ENCODE measurements at regions not wholly inside any gene's neighbourhood (a gene's known extent, or its start where the extent isn't known, plus 50 kb on each side); places are given as distances from the start of the nearest gene placed in this dataset.

- no peak overlapping the region for H3K4me3 ChIP-seq (ENCODE audit: low read length)
- no peaks in the 10 kb centered on the region for H3K9me3 ChIP-seq (ENCODE audit: control insufficient read depth, insufficient read depth, low read length)
- no peaks in the 10 kb centered on the region for H3K79me2 ChIP-seq (ENCODE audit: control insufficient read depth, low read length)
- H3F3A ChIP-seq (ENCODE audit: control insufficient read depth, insufficient read depth), result no peaks in the 10 kb centered on the region
- no peaks in the 10 kb centered on the region for H3K36me3 ChIP-seq (ENCODE audit: control insufficient read depth, low read length)
- no peak overlapping the region for H3K27ac ChIP-seq (ENCODE audit: low read depth, low read length)
- no peaks in the 10 kb centered on the region for H3K9me2 ChIP-seq (replicated peaks; ENCODE audit: control insufficient read depth, low read length)
- no peaks in the 10 kb centered on the region for H3K4me1 ChIP-seq (ENCODE audit: control insufficient read depth, low read length)
- no peak for TF ChIP-seq EZH2phosphoT487 (IDR thresholded peaks at IDR 0.05; ENCODE audit: borderline replicate concordance, low read length)
- H3K27me3 ChIP-seq (ENCODE audit: control insufficient read depth, low read length), result no peaks in the 10 kb centered on the region
- H3K4me2 ChIP-seq (ENCODE audit: low read length), result no peak overlapping the region
- no peaks in the 10 kb centered on the region for H4K20me1 ChIP-seq (ENCODE audit: control insufficient read depth, insufficient read depth, low read depth, low read length)
Observed at GRCh38 chrX:4844376-4844775, 1130.9 kb upstream of the PRKX start.

- Histone ChIP-seq H3K4me1 (ENCODE audit: control insufficient read depth, low read length) (no peaks in the 10 kb centered on the region), H3K9me3 (ENCODE audit: control insufficient read depth, insufficient read depth, low read length) (no peaks in the 10 kb centered on the region), H3K27me3 (ENCODE audit: control insufficient read depth, low read length) (no peaks in the 10 kb centered on the region), H4K20me1 (ENCODE audit: control insufficient read depth, insufficient read depth, low read depth, low read length) (no peaks in the 10 kb centered on the region), H3K4me3 (ENCODE audit: low read length) (no peak overlapping the region), H3K4me2 (ENCODE audit: low read length) (no peak overlapping the region), H3K79me2 (ENCODE audit: control insufficient read depth, low read length) (no peaks in the 10 kb centered on the region), H3K9me2 (replicated peaks; ENCODE audit: control insufficient read depth, low read length) (no peaks in the 10 kb centered on the region), H3K27ac (ENCODE audit: low read depth, low read length) (no peak overlapping the region), H3F3A (ENCODE audit: control insufficient read depth, insufficient read depth) (no peaks in the 10 kb centered on the region), H3K36me3 (ENCODE audit: control insufficient read depth, low read length) (no peaks in the 10 kb centered on the region)
- TF ChIP-seq CTCF (IDR thresholded peaks at IDR 0.05; ENCODE audit: low read depth, low read length, poor library complexity, severe bottlenecking) (no peak), EZH2phosphoT487 (IDR thresholded peaks at IDR 0.05; ENCODE audit: borderline replicate concordance, low read length) (no peak)
Observed at GRCh38 chrX:4841216-4841745, 1127.8 kb upstream of the PRKX start.

GRCh38 chrX:4831574-4831973 is 1118.1 kb upstream of the PRKX start:
- no peaks in the 10 kb centered on the region for H3K27me3 ChIP-seq (ENCODE audit: control insufficient read depth, low read length)
- H3K4me1 ChIP-seq (ENCODE audit: control insufficient read depth, low read length), result no peaks in the 10 kb centered on the region
- H3K79me2 ChIP-seq (ENCODE audit: control insufficient read depth, low read length), result no peaks in the 10 kb centered on the region
- H3K4me3 ChIP-seq (ENCODE audit: low read length), result no peak overlapping the region
- no peaks in the 10 kb centered on the region for H3K36me3 ChIP-seq (ENCODE audit: control insufficient read depth, low read length)
- H4K20me1 ChIP-seq (ENCODE audit: control insufficient read depth, insufficient read depth, low read depth, low read length), result no peaks in the 10 kb centered on the region
- no peaks in the 10 kb centered on the region for H3F3A ChIP-seq (ENCODE audit: control insufficient read depth, insufficient read depth)
- H3K9me3 ChIP-seq (ENCODE audit: control insufficient read depth, insufficient read depth, low read length), result no peaks in the 10 kb centered on the region
- no peaks in the 10 kb centered on the region for H3K9me2 ChIP-seq (replicated peaks; ENCODE audit: control insufficient read depth, low read length)
- H3K4me2 ChIP-seq (ENCODE audit: low read length), result no peak overlapping the region
- H3K27ac ChIP-seq (ENCODE audit: low read depth, low read length), result no peak overlapping the region
- TF ChIP-seq CTCF (IDR thresholded peaks at IDR 0.05; ENCODE audit: low read depth, low read length, poor library complexity, severe bottlenecking) (no peak), EZH2phosphoT487 (IDR thresholded peaks at IDR 0.05; ENCODE audit: borderline replicate concordance, low read length) (no peak)

GRCh38 chrX:4830880-4831557 is 1117.6 kb upstream of the PRKX start:
- no peaks in the 10 kb centered on the region for H3K27me3 ChIP-seq (ENCODE audit: control insufficient read depth, low read length)
- no peak overlapping the region for H3K4me2 ChIP-seq (ENCODE audit: low read length)
- H3K27ac ChIP-seq (ENCODE audit: low read depth, low read length), result no peak overlapping the region
- no peaks in the 10 kb centered on the region for H3F3A ChIP-seq (ENCODE audit: control insufficient read depth, insufficient read depth)
- H3K4me3 ChIP-seq (ENCODE audit: low read length), result no peak overlapping the region
- H4K20me1 ChIP-seq (ENCODE audit: control insufficient read depth, insufficient read depth, low read depth, low read length), result no peaks in the 10 kb centered on the region
- no peak for TF ChIP-seq EZH2phosphoT487 (IDR thresholded peaks at IDR 0.05; ENCODE audit: borderline replicate concordance, low read length)
- TF ChIP-seq CTCF (IDR thresholded peaks at IDR 0.05; ENCODE audit: low read depth, low read length, poor library complexity, severe bottlenecking), result no peak
- no peaks in the 10 kb centered on the region for H3K9me3 ChIP-seq (ENCODE audit: control insufficient read depth, insufficient read depth, low read length)
- H3K36me3 ChIP-seq (ENCODE audit: control insufficient read depth, low read length), result no peaks in the 10 kb centered on the region
- H3K4me1 ChIP-seq (ENCODE audit: control insufficient read depth, low read length), result no peaks in the 10 kb centered on the region
- H3K9me2 ChIP-seq (replicated peaks; ENCODE audit: control insufficient read depth, low read length), result no peaks in the 10 kb centered on the region
- H3K79me2 ChIP-seq (ENCODE audit: control insufficient read depth, low read length), result no peaks in the 10 kb centered on the region

Measured in DOHH2 (cell line).